H9 (cell line): ENCODE measurements at regions not wholly inside any gene's neighbourhood (a gene's known extent, or its start where the extent isn't known, plus 50 kb on each side); places are given as distances from the start of the nearest gene placed in this dataset.

Source experiments
- DNase-seq: peaks from one replicate; pipeline ENCODE4 v3.0.0-alpha.2; 2017
- H2AFZ ChIP-seq: one replicate; pipeline ENCODE4 v1.6.1; 2013; ENCODE audit warnings: mild to moderate bottlenecking, low read length, control low read depth, moderate library complexity
- H2AK5ac ChIP-seq: 2 replicates; pipeline ENCODE4 v1.6.1; 2013; ENCODE audit warnings: low read length, control low read depth, mixed read lengths; ENCODE audit not compliant: insufficient read length
- H2BK120ac ChIP-seq: one replicate; pipeline ENCODE4 v1.6.1; 2013; ENCODE audit warnings: low read depth, mild to moderate bottlenecking, low read length, control low read depth, inconsistent platforms; ENCODE audit not compliant: poor library complexity, severe bottlenecking
- H2BK12ac ChIP-seq: 2 replicates; pipeline ENCODE4 v1.6.1; 2013; ENCODE audit warnings: low read length, control low read depth, mixed read lengths, low read depth; ENCODE audit not compliant: insufficient read length
- H2BK15ac ChIP-seq: 2 replicates; pipeline ENCODE4 v1.6.1; 2013; ENCODE audit warnings: low read depth, low read length, control low read depth
- H2BK20ac ChIP-seq: one replicate; pipeline ENCODE4 v1.6.1; 2013; ENCODE audit warnings: low read depth, mild to moderate bottlenecking, low read length, control low read depth, inconsistent platforms; ENCODE audit not compliant: poor library complexity, severe bottlenecking
- H2BK5ac ChIP-seq: 2 replicates; pipeline ENCODE4 v1.6.1; 2013; ENCODE audit warnings: low read length, control low read depth, mixed read lengths; ENCODE audit not compliant: insufficient read length
- H3K14ac ChIP-seq: 2 replicates; pipeline ENCODE4 v1.6.1; 2013; ENCODE audit warnings: low read length, control low read depth; ENCODE audit not compliant: insufficient read depth
- H3K18ac ChIP-seq: 2 replicates; pipeline ENCODE4 v1.6.1; 2013; ENCODE audit warnings: low read depth, mild to moderate bottlenecking, mixed read lengths, low read length, control low read depth; ENCODE audit not compliant: insufficient read length
- H3K23ac ChIP-seq: 2 replicates; pipeline ENCODE4 v1.6.1; 2013; ENCODE audit warnings: low read length, control low read depth, mixed read lengths, low read depth; ENCODE audit not compliant: insufficient read length
- H3K23me2 ChIP-seq: 2 replicates; pipeline ENCODE4 v1.6.1; 2013; ENCODE audit warnings: low read depth, mild to moderate bottlenecking, mixed read lengths, low read length, control low read depth; ENCODE audit not compliant: insufficient read length, poor library complexity, severe bottlenecking
- H3K27ac ChIP-seq: 2 replicates; pipeline ENCODE4 v1.5.1; 2013; ENCODE audit warnings: low read length, control low read depth, mixed read lengths, low read depth; ENCODE audit not compliant: insufficient read length
- H3K27me3 ChIP-seq: 2 replicates; pipeline ENCODE4 v1.6.1; 2013; ENCODE audit warnings: low read length, control low read depth, inconsistent platforms; ENCODE audit not compliant: insufficient read depth
- H3K4ac ChIP-seq: 2 replicates; pipeline ENCODE4 v1.6.1; 2013; ENCODE audit warnings: low read depth, mild to moderate bottlenecking, control low read depth, inconsistent platforms, low read length, moderate library complexity
- H3K4me1 ChIP-seq: 2 replicates; pipeline ENCODE4 v1.6.1; 2013; ENCODE audit warnings: low read length, control low read depth, inconsistent platforms; ENCODE audit not compliant: insufficient read depth
- H3K4me2 ChIP-seq: 2 replicates; pipeline ENCODE4 v1.6.1; 2013; ENCODE audit warnings: low read length, control low read depth, mixed read lengths; ENCODE audit not compliant: insufficient read length, insufficient read depth
- H3K56ac ChIP-seq: 2 replicates; pipeline ENCODE4 v1.6.1; 2013; ENCODE audit warnings: low read depth, mild to moderate bottlenecking, mixed read lengths, low read length, control low read depth; ENCODE audit not compliant: insufficient read length
- H3K79me1 ChIP-seq: 2 replicates; pipeline ENCODE4 v1.6.1; 2013; ENCODE audit warnings: low read depth, mild to moderate bottlenecking, moderate library complexity, low read length, control low read depth, inconsistent platforms; ENCODE audit not compliant: insufficient read depth, poor library complexity, severe bottlenecking
- H3K79me2 ChIP-seq: 2 replicates; pipeline ENCODE4 v1.6.1; 2013; ENCODE audit warnings: low read length, control low read depth, inconsistent platforms; ENCODE audit not compliant: insufficient read depth
- H3K9ac ChIP-seq: 2 replicates; pipeline ENCODE4 v1.6.1; 2013; ENCODE audit warnings: low read length, control low read depth, mixed read lengths; ENCODE audit not compliant: insufficient read length; ENCODE audit errors: extremely low read depth
- H3K9me3 ChIP-seq: one replicate; pipeline ENCODE4 v1.6.1; 2013; ENCODE audit warnings: low read depth, low read length, inconsistent platforms; ENCODE audit not compliant: control insufficient read depth
- H3T11ph ChIP-seq: one replicate; pipeline ENCODE4 v1.6.1; 2013; ENCODE audit warnings: mild to moderate bottlenecking, low read length, control low read depth, inconsistent platforms
- H4K20me1 ChIP-seq: one replicate; pipeline ENCODE4 v1.6.1; 2013; ENCODE audit not compliant: control insufficient read depth, insufficient read length, insufficient read depth
- H4K5ac ChIP-seq: 2 replicates; pipeline ENCODE4 v1.6.1; 2013; ENCODE audit warnings: low read depth, mild to moderate bottlenecking, mixed read lengths, low read length, control low read depth; ENCODE audit not compliant: insufficient read length
- H4K8ac ChIP-seq: replicated peaks from 2 replicates; pipeline ENCODE4 v1.6.1; 2013; ENCODE audit warnings: low read length, control low read depth, mixed read lengths, low read depth; ENCODE audit not compliant: insufficient read length
- H4K91ac ChIP-seq: 2 replicates; pipeline ENCODE4 v1.6.1; 2013; ENCODE audit warnings: low read depth, mild to moderate bottlenecking, moderate library complexity, mixed read lengths, low read length, control low read depth; ENCODE audit not compliant: insufficient read length
- H3K27ac Mint-ChIP-seq, 3 experiments: 2 replicates in 2 of 3; 3 replicates in 1 of 3; pipeline ENCODE4 v1.8.0; 2020 to 2021; ENCODE audit warnings: mixed read lengths in 3 of 3, mild to moderate bottlenecking in 1 of 3, moderate library complexity in 1 of 3
- H3K27me3 Mint-ChIP-seq: 2 replicates; pipeline ENCODE4 v1.8.0; 2021; ENCODE audit warnings: low read depth, mild to moderate bottlenecking, moderate library complexity, mixed read lengths
- H3K36me3 Mint-ChIP-seq, 3 experiments: 2 replicates in 2 of 3; 3 replicates in 1 of 3; pipeline ENCODE4 v1.8.0; 2020 to 2021; ENCODE audit warnings: low read depth in 3 of 3, mixed read lengths in 3 of 3; ENCODE audit not compliant: insufficient read depth in 1 of 3
- H3K4me1 Mint-ChIP-seq, 2 experiments: 2 replicates each; pipeline ENCODE4 v1.8.0; 2020; ENCODE audit warnings: mixed read lengths in 2 of 2
- H3K4me3 Mint-ChIP-seq, 2 experiments: 2 replicates in 1 of 2; 3 replicates in 1 of 2; pipeline ENCODE4 v1.8.0; 2020 to 2021; ENCODE audit warnings: mild to moderate bottlenecking in 2 of 2, mixed read lengths in 2 of 2, moderate library complexity in 1 of 2
- H3K9me3 Mint-ChIP-seq, 2 experiments: 2 replicates in 1 of 2; 3 replicates in 1 of 2; pipeline ENCODE4 v1.8.0; 2020; ENCODE audit warnings: mild to moderate bottlenecking in 2 of 2, mixed read lengths in 2 of 2, moderate library complexity in 1 of 2
- CTCF ChIP-seq: fragments of 200-600 bp; sonication (generic); conservative IDR thresholded peaks from 3 replicates; pipeline ENCODE4 v1.8.0; 2021; ENCODE audit warnings: antibody characterized with exemption, mild to moderate bottlenecking
- WGBS: extraction: QIAGEN DNeasy Blood & Tissue Kit; methylation state at CpG from one replicate; pipeline ENCODE4 v1.1.7; 2013; ENCODE audit warnings: missing lambda C conversion rate, low lambda C conversion rate, mixed read lengths; ENCODE audit not compliant: insufficient read length; ENCODE audit errors: extremely low coverage; 5-methylcytosine and 5-hydroxymethylcytosine counted together

- Histone ChIP-seq H3K23me2 (no peaks in the 10 kb centered on the region), H3K56ac (no peak overlapping the region), H3K27ac (no peak overlapping the region), H4K20me1 (no peaks in the 10 kb centered on the region), H2BK15ac (no peak overlapping the region), H3K79me1 (no peaks in the 10 kb centered on the region), H2AK5ac (no peak overlapping the region), H3K14ac (no peak overlapping the region), H2BK12ac (no peak overlapping the region), H3K18ac (no peak overlapping the region), H3K9me3 (no peaks in the 10 kb centered on the region), H4K91ac (no peak overlapping the region), H3K27me3 (no peaks in the 10 kb centered on the region), H3K4ac (no peak overlapping the region), H2AFZ (no peak overlapping the region), H2BK120ac (no peak overlapping the region), H4K5ac (no peak overlapping the region), H3K4me2 (no peak overlapping the region), H3K9ac (no peak overlapping the region), H3K23ac (no peak overlapping the region), H3K4me1 (no peaks in the 10 kb centered on the region), H2BK5ac (no peak overlapping the region), H2BK20ac (no peak overlapping the region), H3K79me2 (no peaks in the 10 kb centered on the region), H4K8ac (no peak overlapping the region), H3T11ph (no peak overlapping the region)
- H3K27ac Mint-ChIP-seq: no peak overlapping the region
- TF ChIP-seq CTCF: no peak
- DNase-seq: no peak
- no peaks in the 10 kb centered on the region for H3K4me1 Mint-ChIP-seq
- H3K27me3 Mint-ChIP-seq: no peaks in the 10 kb centered on the region
- H3K4me3 Mint-ChIP-seq: no peak overlapping the region
- peaks cover 5 to 15% of the 10 kb centered on the region in 2 experiments; a peak in 4 of 5 replicates for H3K9me3 Mint-ChIP-seq
- peaks cover 7 to 13% (median 9%) of the 10 kb centered on the region in 3 experiments; a peak in 6 of 7 replicates for H3K36me3 Mint-ChIP-seq
- WGBS: no CpG with 5 or more reads among the region's 1 CpG
Observed at GRCh38 chr11:28491431-28491830, 383.2 kb downstream of the METTL15 start.
